ENCODE measurements at regions not wholly inside any gene's neighbourhood (a gene's known extent, or its start where the extent isn't known, plus 50 kb on each side); places are given as distances from the start of the nearest gene placed in this dataset.

GRCh38 chr1:177368255-177368654, 197.5 kb downstream of the BRINP2 start:
- Histone ChIP-seq H3K4me3 (ENCODE audit: low read length) (no peak overlapping the region), H3K9me2 (ENCODE audit: insufficient read depth, low read length) (no peaks in the 10 kb centered on the region), H3F3A (ENCODE audit: insufficient read depth, low read length, poor library complexity, severe bottlenecking) (no peaks in the 10 kb centered on the region), H3K4me2 (ENCODE audit: low read length) (no peak overlapping the region), H3K79me2 (replicated peaks; ENCODE audit: insufficient read depth, low read length) (no peaks in the 10 kb centered on the region), H2AFZ (ENCODE audit: low read depth, low read length) (no peak overlapping the region), H3K9me3 (ENCODE audit: low read length) (no peaks in the 10 kb centered on the region), H3K36me3 (ENCODE audit: insufficient read depth, low read length) (no peaks in the 10 kb centered on the region), H3K27me3 (ENCODE audit: insufficient read depth, low read depth, low read length) (no peaks in the 10 kb centered on the region), H3K27ac (ENCODE audit: low read length) (no peak overlapping the region), H4K20me1 (ENCODE audit: insufficient read depth) (no peaks in the 10 kb centered on the region), H3K9ac (ENCODE audit: low read length) (no peak overlapping the region)
- no peak for TF ChIP-seq EZH2 (IDR thresholded peaks at IDR 0.05; ENCODE audit: borderline replicate concordance, insufficient read depth, low read length, poor library complexity, severe bottlenecking)

GRCh38 chr1:177366091-177366490, 195.3 kb downstream of the BRINP2 start:
- H3K36me3 ChIP-seq (ENCODE audit: insufficient read depth, low read length), result no peaks in the 10 kb centered on the region
- no peak overlapping the region for H3K27ac ChIP-seq (ENCODE audit: low read length)
- no peaks in the 10 kb centered on the region for H3F3A ChIP-seq (ENCODE audit: insufficient read depth, low read length, poor library complexity, severe bottlenecking)
- H3K9me2 ChIP-seq (ENCODE audit: insufficient read depth, low read length), result no peaks in the 10 kb centered on the region
- no peak overlapping the region for H3K4me2 ChIP-seq (ENCODE audit: low read length)
- no peak overlapping the region for H3K4me3 ChIP-seq (ENCODE audit: low read length)
- H3K9ac ChIP-seq (ENCODE audit: low read length), result no peak overlapping the region
- H3K27me3 ChIP-seq (ENCODE audit: insufficient read depth, low read depth, low read length), result no peaks in the 10 kb centered on the region
- TF ChIP-seq REST (IDR thresholded peaks at IDR 0.05; ENCODE audit: borderline replicate concordance), result no peak
- no peak for TF ChIP-seq RAD21 (conservative IDR thresholded peaks at IDR 0.05)
- TF ChIP-seq EZH2 (IDR thresholded peaks at IDR 0.05; ENCODE audit: borderline replicate concordance, insufficient read depth, low read length, poor library complexity, severe bottlenecking), result no peak
- no peak for TF ChIP-seq TAF1 (IDR thresholded peaks at IDR 0.05; ENCODE audit: low read depth)
- no peak for TF ChIP-seq MXI1 (conservative IDR thresholded peaks at IDR 0.05; ENCODE audit: poor library complexity, severe bottlenecking)
- TF ChIP-seq EP300 (conservative IDR thresholded peaks at IDR 0.05; ENCODE audit: poor library complexity, severe bottlenecking), result no peak
- H3K79me2 ChIP-seq (replicated peaks; ENCODE audit: insufficient read depth, low read length), result no peaks in the 10 kb centered on the region
- H4K20me1 ChIP-seq (ENCODE audit: insufficient read depth), result no peaks in the 10 kb centered on the region
- no peak overlapping the region for H2AFZ ChIP-seq (ENCODE audit: low read depth, low read length)
- no peaks in the 10 kb centered on the region for H3K9me3 ChIP-seq (ENCODE audit: low read length)

GRCh38 chr1:177360791-177361190, 190.0 kb downstream of the BRINP2 start:
- no peak overlapping the region for H3K4me3 ChIP-seq (ENCODE audit: low read length)
- no peak overlapping the region for H3K9ac ChIP-seq (ENCODE audit: low read length)
- no peaks in the 10 kb centered on the region for H3K9me3 ChIP-seq (ENCODE audit: low read length)
- no peaks in the 10 kb centered on the region for H3K9me2 ChIP-seq (ENCODE audit: insufficient read depth, low read length)
- no peaks in the 10 kb centered on the region for H3F3A ChIP-seq (ENCODE audit: insufficient read depth, low read length, poor library complexity, severe bottlenecking)
- no peak overlapping the region for H3K4me2 ChIP-seq (ENCODE audit: low read length)
- no peaks in the 10 kb centered on the region for H4K20me1 ChIP-seq (ENCODE audit: insufficient read depth)
- TF ChIP-seq MXI1 (conservative IDR thresholded peaks at IDR 0.05; ENCODE audit: poor library complexity, severe bottlenecking) (no peak), EP300 (conservative IDR thresholded peaks at IDR 0.05; ENCODE audit: poor library complexity, severe bottlenecking) (no peak)
- no peaks in the 10 kb centered on the region for H3K27me3 ChIP-seq (ENCODE audit: insufficient read depth, low read depth, low read length)
- no peaks in the 10 kb centered on the region for H3K36me3 ChIP-seq (ENCODE audit: insufficient read depth, low read length)
- H3K27ac ChIP-seq (ENCODE audit: low read length), result no peak overlapping the region
- H3K79me2 ChIP-seq (replicated peaks; ENCODE audit: insufficient read depth, low read length), result no peaks in the 10 kb centered on the region
- no peak overlapping the region for H2AFZ ChIP-seq (ENCODE audit: low read depth, low read length)
